Heart right ventricle (tissue), 16 donors: ENCODE measurements at regions not wholly inside any gene's neighbourhood (a gene's known extent, or its start where the extent isn't known, plus 50 kb on each side); places are given as distances from the start of the nearest gene placed in this dataset.

Experiments used
- ATAC-seq, 8 donors: fragments of 200-7000 bp; cut with Tn5 transposase; one replicate each; pipeline ENCODE4 v1.9.1; 2020; ENCODE audit warnings: mild to moderate bottlenecking in 8 of 8, moderate library complexity in 8 of 8, moderate number of reproducible peaks in 1 of 8
- DNase-seq, 2 donors: peaks; one replicate each; pipeline ENCODE4 v3.0.0-alpha.2; 2020
- H3K27ac ChIP-seq, 10 donors: fragments of 200-600 bp; sonication (generic) in 2 of 10; one replicate each; pipeline versions ENCODE4 v1.5.0 to v1.8.0; 2020 to 2022; ENCODE audit warnings: mild to moderate bottlenecking in 3 of 10
- H3K27me3 ChIP-seq, 7 donors: fragments of 200-600 bp; one replicate each; pipeline ENCODE4 v1.8.0; 2021 to 2022; ENCODE audit warnings: mild to moderate bottlenecking in 2 of 7
- H3K36me3 ChIP-seq, 9 donors: fragments of 200-600 bp; sonication (generic) in 1 of 9; one replicate each; pipeline versions ENCODE4 v1.5.0 to v1.8.0; 2020 to 2022; ENCODE audit warnings: mild to moderate bottlenecking in 2 of 9
- H3K4me1 ChIP-seq, 9 donors: fragments of 200-600 bp; sonication (generic) in 1 of 9; one replicate each; pipeline versions ENCODE4 v1.5.0 to v1.8.0; 2020 to 2022; ENCODE audit warnings: mild to moderate bottlenecking in 4 of 9
- H3K4me3 ChIP-seq, 10 donors: fragments of 200-600 bp; sonication (generic) in 2 of 10; one replicate each; pipeline versions ENCODE4 v1.5.0 to v1.8.0; 2020 to 2022; ENCODE audit warnings: mild to moderate bottlenecking in 7 of 10, moderate library complexity in 2 of 10
- H3K9me3 ChIP-seq, 11 donors: fragments of 200-600 bp in 10 of 11; sonication (generic) in 2 of 11; one replicate each; pipeline versions ENCODE4 v1.5.0 to v1.8.0; 2013 to 2022; ENCODE audit warnings: mild to moderate bottlenecking in 2 of 11, control low read depth in 1 of 11, moderate library complexity in 1 of 11
- CTCF ChIP-seq, 9 donors: fragments of 200-600 bp; sonication (generic) in 2 of 9; IDR thresholded peaks; one replicate each; pipeline versions ENCODE4 v1.5.0 to v1.8.0; 2021 to 2022; ENCODE audit warnings: antibody characterized with exemption in 9 of 9, mild to moderate bottlenecking in 5 of 9, moderate library complexity in 1 of 9
- WGBS, 2 donors: extraction: QIAGEN DNeasy Blood & Tissue Kit; methylation state at CpG; one replicate each; pipeline ENCODE4 v1.1.7; 2013; ENCODE audit warnings: inconsistent platforms in 1 of 2; 5-methylcytosine and 5-hydroxymethylcytosine counted together
- intact Hi-C, 10 donors: fragments of 100-400 bp; cut with DNase I; formaldehyde crosslinking; loops; one replicate each; pipeline versions ENCODE4 v1.11.1 to v1.14.2; 2022
- donor health status: Arrhythmogenic right ventricular cardiomyopathy.
- donor health status: ischemic (EF 13 %, LVEDD 7.1; RV severe dilation, severe dysfunction).
- donor health status: healthy with polysubstance abuse.
- donor health status: DM: no; HTN: yes; CAD: no.
- donor health status: DM: no; HTN: no; CAD: no.
- donor health status: ischemic (EF 25% LVEDD 6.9; RV normal size, moderate dysfunction).
- donor health status: ischemic (EF 25% LVEDD 5.7; RV mildly dilated, moderate dysfunction).
- donor health status: healthy.
- donor health status: DM: yes; HTN: yes; CAD: no.
- donor health status: Ischemic cardiomyopathy.
- donor health status: ischemic (EF 35%, LVEDD 5.7; RV mildly dilated, moderate dysfunction).
- donor health status: nonischemic (EF 11% LVEDD 7.7; RV severe dilation, severe dysfunction).
- donor health status: DM: yes; HTN: yes; CAD: no.
- donor health status: PGD.
- donor health status: ischemic (EF 29% LVEDD 5.4; RV normal size, mild dysfunction).
- donor health status: nonischemic (EF 23%, LVEDD 6.1; RV moderate dilation, normal function).

- no peak for DNase-seq
- H3K36me3 ChIP-seq, result no peaks in the 10 kb centered on the region
- no peak overlapping the region for H3K27ac ChIP-seq
- no peaks in the 10 kb centered on the region for H3K4me1 ChIP-seq
- no peak for TF ChIP-seq CTCF (IDR thresholded peaks at IDR 0.05)
- WGBS, 2 donors, result 95 to 96% methylated on average over 3 of the region's 3 CpGs
- H3K9me3 ChIP-seq, result peaks cover 0 to 23% (median 0%) of the 10 kb centered on the region in 11 donors
- peaks cover 0 to 7% (median 0%) of the 10 kb centered on the region in 7 donors for H3K27me3 ChIP-seq
- ATAC-seq, result no peak
- intact Hi-C loops, result no loop called here
- H3K4me3 ChIP-seq, result no peak overlapping the region
These were observed 272.5 kb upstream of the IRX1 start for GRCh38 chr5:3323144-3323543.

- no peak for DNase-seq
- H3K27ac ChIP-seq, result no peak overlapping the region
- H3K4me1 ChIP-seq, result no peaks in the 10 kb centered on the region
- no peak overlapping the region for H3K4me3 ChIP-seq
- intact Hi-C loops, result no loop called here
- peaks cover 0 to 7% (median 0%) of the 10 kb centered on the region in 7 donors for H3K27me3 ChIP-seq
- no peaks in the 10 kb centered on the region for H3K36me3 ChIP-seq
- peaks cover 0 to 21% (median 0%) of the 10 kb centered on the region in 11 donors for H3K9me3 ChIP-seq
- no peak for ATAC-seq
- no peak for TF ChIP-seq CTCF (IDR thresholded peaks at IDR 0.05)
- WGBS, 2 donors, result 99% methylated on average over 3 of the region's 3 CpGs
These were observed 273.0 kb upstream of the IRX1 start for GRCh38 chr5:3322642-3323041.

DNA sequence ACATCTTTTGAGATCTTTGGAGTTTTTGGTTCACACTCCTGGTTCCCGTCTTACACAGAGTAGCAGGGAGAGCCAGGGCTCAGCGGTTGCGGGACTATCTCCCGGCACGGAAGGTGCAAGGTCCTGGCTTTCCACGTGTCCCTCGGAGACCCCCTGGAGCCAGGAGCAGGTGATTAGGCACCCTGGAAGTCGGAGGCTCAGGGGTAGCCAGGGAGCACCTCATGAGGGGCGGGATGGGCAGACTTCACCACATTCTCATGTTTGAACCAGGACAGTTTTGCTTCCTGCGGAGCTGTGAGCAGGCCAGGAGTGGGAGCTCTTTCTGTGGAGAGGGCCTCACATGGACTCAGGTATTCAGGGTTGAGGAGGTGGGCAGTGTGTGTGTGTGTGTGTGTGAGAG lies 273.7 kb upstream of the IRX1 start:
- H3K27ac ChIP-seq, result no peak overlapping the region
- 86 to 91% methylated on average over 10 of the region's 10 CpGs for WGBS, 2 donors
- H3K9me3 ChIP-seq, result peaks cover 0 to 17% (median 0%) of the 10 kb centered on the region in 11 donors
- H3K27me3 ChIP-seq, result peaks cover 0 to 7% (median 0%) of the 10 kb centered on the region in 7 donors
- no peak for TF ChIP-seq CTCF (IDR thresholded peaks at IDR 0.05)
- no peak for ATAC-seq
- no peak overlapping the region for H3K4me3 ChIP-seq
- H3K36me3 ChIP-seq, result no peaks in the 10 kb centered on the region
- intact Hi-C loops, result no loop called here
- DNase-seq, result no peak
- no peaks in the 10 kb centered on the region for H3K4me1 ChIP-seq

- H3K27ac ChIP-seq, result no peak overlapping the region
- TF ChIP-seq CTCF (IDR thresholded peaks at IDR 0.05), result no peak
These were observed 274.4 kb upstream of the IRX1 start for GRCh38 chr5:3321119-3321760.

More at GRCh38 chr5:3321119-3321760, 274.4 kb upstream of the IRX1 start:
- H3K27me3 ChIP-seq, result peaks cover 0 to 7% (median 0%) of the 10 kb centered on the region in 7 donors
- ATAC-seq (no peak), DNase-seq (no peak)
- H3K9me3 ChIP-seq, result peaks cover 0 to 14% (median 0%) of the 10 kb centered on the region in 11 donors
- 85 to 87% methylated on average over 11 of the region's 11 CpGs for WGBS, 2 donors
- H3K4me3 ChIP-seq, result no peak overlapping the region
- no peaks in the 10 kb centered on the region for H3K4me1 ChIP-seq
- intact Hi-C loops, result no loop called here
- no peaks in the 10 kb centered on the region for H3K36me3 ChIP-seq
